ENCODE measurements at regions not wholly inside any gene's neighbourhood (a gene's known extent, or its start where the extent isn't known, plus 50 kb on each side); places are given as distances from the start of the nearest gene placed in this dataset.

DNA sequence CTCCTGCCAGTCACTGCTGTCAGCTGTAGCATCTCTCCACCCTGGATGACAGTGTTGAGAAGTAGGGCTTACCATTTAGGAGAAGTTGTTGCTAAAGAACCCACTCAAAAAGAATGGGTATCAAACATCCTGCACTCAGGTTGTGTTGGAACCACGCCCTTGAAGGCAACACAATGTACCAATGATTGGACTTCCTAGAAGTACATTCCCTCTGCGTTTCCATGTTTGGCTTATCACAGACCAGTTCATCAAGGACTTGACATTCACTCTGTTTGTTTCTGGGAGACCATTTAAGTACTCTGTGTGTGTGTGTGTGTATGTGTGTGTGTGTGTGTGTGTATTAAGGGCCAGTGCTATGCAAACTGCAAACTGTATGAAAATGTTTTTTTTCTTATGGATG is 200.6 kb upstream of the GATB start:
- no peak overlapping the region for H3K4me2 ChIP-seq (ENCODE audit: low read depth, low read length)
- TF ChIP-seq, protein P1, sequence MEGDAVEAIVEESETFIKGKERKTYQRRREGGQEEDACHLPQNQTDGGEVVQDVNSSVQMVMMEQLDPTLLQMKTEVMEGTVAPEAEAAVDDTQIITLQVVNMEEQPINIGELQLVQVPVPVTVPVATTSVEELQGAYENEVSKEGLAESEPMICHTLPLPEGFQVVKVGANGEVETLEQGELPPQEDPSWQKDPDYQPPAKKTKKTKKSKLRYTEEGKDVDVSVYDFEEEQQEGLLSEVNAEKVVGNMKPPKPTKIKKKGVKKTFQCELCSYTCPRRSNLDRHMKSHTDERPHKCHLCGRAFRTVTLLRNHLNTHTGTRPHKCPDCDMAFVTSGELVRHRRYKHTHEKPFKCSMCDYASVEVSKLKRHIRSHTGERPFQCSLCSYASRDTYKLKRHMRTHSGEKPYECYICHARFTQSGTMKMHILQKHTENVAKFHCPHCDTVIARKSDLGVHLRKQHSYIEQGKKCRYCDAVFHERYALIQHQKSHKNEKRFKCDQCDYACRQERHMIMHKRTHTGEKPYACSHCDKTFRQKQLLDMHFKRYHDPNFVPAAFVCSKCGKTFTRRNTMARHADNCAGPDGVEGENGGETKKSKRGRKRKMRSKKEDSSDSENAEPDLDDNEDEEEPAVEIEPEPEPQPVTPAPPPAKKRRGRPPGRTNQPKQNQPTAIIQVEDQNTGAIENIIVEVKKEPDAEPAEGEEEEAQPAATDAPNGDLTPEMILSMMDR (IDR thresholded peaks at IDR 0.05; ENCODE audit: low read length), result no peak
- TF ChIP-seq EZH2phosphoT487 (IDR thresholded peaks at IDR 0.05; ENCODE audit: low read length) (no peak), EZH2 (optimal IDR thresholded peaks at IDR 0.05; ENCODE audit: low read depth, low read length) (no peak)
- H3K36me3 ChIP-seq (replicated peaks; ENCODE audit: insufficient read depth, low read length), result no peaks in the 10 kb centered on the region
- no peak overlapping the region for H3K4me3 ChIP-seq (ENCODE audit: low read length)
- no peak overlapping the region for H3K9ac ChIP-seq (ENCODE audit: low read length)
- DNase-seq, result no peak
- H3K4me1 ChIP-seq (ENCODE audit: low read length), result no peaks in the 10 kb centered on the region
- no peaks in the 10 kb centered on the region for H3K27me3 ChIP-seq (replicated peaks; ENCODE audit: insufficient read depth, low read length)
- H3K9me3 ChIP-seq (replicated peaks; ENCODE audit: insufficient read depth, low read length), result no peaks in the 10 kb centered on the region
- H3K9me2 ChIP-seq (replicated peaks; ENCODE audit: insufficient read depth, low read length), result no peaks in the 10 kb centered on the region
- H3F3A ChIP-seq (ENCODE audit: insufficient read depth, low read length), result no peaks in the 10 kb centered on the region
- no peak overlapping the region for H3K27ac ChIP-seq (ENCODE audit: low read length)
- no peak overlapping the region for H2AFZ ChIP-seq (ENCODE audit: low read length)
- H4K20me1 ChIP-seq (ENCODE audit: insufficient read depth, low read length), result no peaks in the 10 kb centered on the region
- H3K79me2 ChIP-seq (ENCODE audit: low read length), result no peaks in the 10 kb centered on the region

DNA sequence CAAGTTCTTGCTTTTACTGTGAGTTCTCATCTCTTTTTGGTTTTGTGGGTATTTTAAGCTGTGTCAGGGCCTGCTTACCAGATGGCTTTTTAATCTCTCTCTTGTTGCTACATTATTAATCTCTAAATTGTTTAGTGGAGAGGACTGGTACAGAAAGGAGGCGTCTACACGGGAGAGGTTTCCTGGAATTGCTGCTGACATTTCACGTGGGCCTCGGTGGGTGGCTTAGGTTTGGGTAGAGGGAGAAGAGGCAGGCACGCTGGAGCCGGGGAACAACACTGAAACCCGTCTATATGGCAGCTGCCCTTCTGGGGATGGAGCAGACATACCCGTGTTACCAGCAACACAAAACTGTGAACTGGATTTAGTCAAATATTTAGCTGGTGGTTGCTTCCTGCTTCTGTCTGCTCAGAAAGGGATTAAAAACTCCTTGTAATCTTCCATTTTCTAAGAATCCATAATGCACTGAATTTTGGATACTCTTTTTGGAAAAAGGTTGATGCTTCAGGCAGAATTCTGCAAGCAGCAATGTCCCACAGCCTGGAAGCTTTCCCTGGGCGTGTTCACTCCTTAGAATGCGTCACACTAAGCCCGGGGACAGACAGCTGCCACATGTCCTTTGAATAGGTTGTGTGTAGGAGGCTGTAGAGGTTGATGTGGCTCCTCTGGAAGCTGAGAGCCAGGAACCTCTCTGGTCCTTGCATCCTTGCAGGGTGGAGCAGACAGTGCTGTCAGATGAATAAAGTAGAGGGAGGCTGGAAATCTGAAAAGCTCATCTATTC is 199.8 kb upstream of the GATB start:
- no peaks in the 10 kb centered on the region for H3K9me2 ChIP-seq (replicated peaks; ENCODE audit: insufficient read depth, low read length)
- H3K9me3 ChIP-seq (replicated peaks; ENCODE audit: insufficient read depth, low read length), result no peaks in the 10 kb centered on the region
- H3K27me3 ChIP-seq (replicated peaks; ENCODE audit: insufficient read depth, low read length), result no peaks in the 10 kb centered on the region
- no peak for TF ChIP-seq EZH2 (optimal IDR thresholded peaks at IDR 0.05; ENCODE audit: low read depth, low read length)
- no peak for TF ChIP-seq EZH2phosphoT487 (IDR thresholded peaks at IDR 0.05; ENCODE audit: low read length)
- TF ChIP-seq, protein P1 (IDR thresholded peaks at IDR 0.05; ENCODE audit: low read length), result no peak
- H4K20me1 ChIP-seq (ENCODE audit: insufficient read depth, low read length), result no peaks in the 10 kb centered on the region
- no peak overlapping the region for H2AFZ ChIP-seq (ENCODE audit: low read length)
- H3F3A ChIP-seq (ENCODE audit: insufficient read depth, low read length), result no peaks in the 10 kb centered on the region
- H3K4me3 ChIP-seq (ENCODE audit: low read length), result no peak overlapping the region
- no peak for DNase-seq
- H3K4me1 ChIP-seq (ENCODE audit: low read length), result no peaks in the 10 kb centered on the region
- no peaks in the 10 kb centered on the region for H3K36me3 ChIP-seq (replicated peaks; ENCODE audit: insufficient read depth, low read length)
- no peak overlapping the region for H3K27ac ChIP-seq (ENCODE audit: low read length)
- no peak overlapping the region for H3K4me2 ChIP-seq (ENCODE audit: low read depth, low read length)
- H3K9ac ChIP-seq (ENCODE audit: low read length), result no peak overlapping the region
- no peaks in the 10 kb centered on the region for H3K79me2 ChIP-seq (ENCODE audit: low read length)

DNA sequence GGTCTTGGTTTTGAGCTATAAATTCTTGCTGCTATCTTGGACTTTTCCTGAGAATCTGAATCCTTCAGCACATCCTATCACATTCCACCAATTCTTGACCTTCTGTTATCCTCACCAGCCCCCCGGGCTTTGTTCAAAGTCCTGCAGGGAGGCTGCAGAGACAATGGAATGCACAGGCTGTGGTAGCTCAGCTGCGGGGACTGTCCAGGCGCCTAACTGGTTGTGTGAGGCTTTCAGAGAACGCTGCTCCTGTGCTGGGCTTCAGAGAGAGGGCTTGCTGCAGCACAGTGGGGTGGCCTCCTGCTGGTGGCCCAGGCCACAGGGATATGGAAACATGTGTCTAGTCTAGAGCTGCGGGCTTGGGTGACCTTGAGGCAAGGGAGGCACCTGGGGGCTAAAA is 196.3 kb upstream of the GATB start:
- TF ChIP-seq EZH2phosphoT487 (IDR thresholded peaks at IDR 0.05; ENCODE audit: low read length), result no peak
- TF ChIP-seq EZH2 (optimal IDR thresholded peaks at IDR 0.05; ENCODE audit: low read depth, low read length), result no peak
- TF ChIP-seq, protein P1 (IDR thresholded peaks at IDR 0.05; ENCODE audit: low read length), result no peak
- no peak overlapping the region for H3K4me2 ChIP-seq (ENCODE audit: low read depth, low read length)
- H3K27ac ChIP-seq (ENCODE audit: low read length), result no peak overlapping the region
- no peaks in the 10 kb centered on the region for H3F3A ChIP-seq (ENCODE audit: insufficient read depth, low read length)
- H3K4me3 ChIP-seq (ENCODE audit: low read length), result no peak overlapping the region
- no peak overlapping the region for H2AFZ ChIP-seq (ENCODE audit: low read length)
- no peak for DNase-seq
- H3K36me3 ChIP-seq (replicated peaks; ENCODE audit: insufficient read depth, low read length), result no peaks in the 10 kb centered on the region
- no peaks in the 10 kb centered on the region for H3K27me3 ChIP-seq (replicated peaks; ENCODE audit: insufficient read depth, low read length)
- no peaks in the 10 kb centered on the region for H3K9me2 ChIP-seq (replicated peaks; ENCODE audit: insufficient read depth, low read length)
- no peaks in the 10 kb centered on the region for H4K20me1 ChIP-seq (ENCODE audit: insufficient read depth, low read length)
- H3K4me1 ChIP-seq (ENCODE audit: low read length), result no peaks in the 10 kb centered on the region
- H3K9ac ChIP-seq (ENCODE audit: low read length), result no peak overlapping the region
- no peaks in the 10 kb centered on the region for H3K9me3 ChIP-seq (replicated peaks; ENCODE audit: insufficient read depth, low read length)
- H3K79me2 ChIP-seq (ENCODE audit: low read length), result no peaks in the 10 kb centered on the region
